Osteocyte (in vitro differentiated cells): ENCODE measurements at regions not wholly inside any gene's neighbourhood (a gene's known extent, or its start where the extent isn't known, plus 50 kb on each side); places are given as distances from the start of the nearest gene placed in this dataset.

Experiments used
- DNase-seq: peaks from one replicate; pipeline ENCODE4 v3.0.0; 2021; ENCODE audit warnings: mixed read lengths; ENCODE audit not compliant: unreplicated experiment; ENCODE audit errors: extremely low spot score
- H3K27ac Mint-ChIP-seq: one replicate; pipeline ENCODE4 v1.8.0; 2021; ENCODE audit warnings: mild to moderate bottlenecking, mixed read lengths; ENCODE audit not compliant: unreplicated experiment
- H3K27me3 Mint-ChIP-seq: one replicate; pipeline ENCODE4 v1.8.0; 2021; ENCODE audit warnings: mixed read lengths; ENCODE audit not compliant: unreplicated experiment
- H3K36me3 Mint-ChIP-seq: one replicate; pipeline ENCODE4 v1.8.0; 2021; ENCODE audit warnings: mixed read lengths; ENCODE audit not compliant: unreplicated experiment
- H3K4me1 Mint-ChIP-seq: one replicate; pipeline ENCODE4 v1.8.0; 2021; ENCODE audit warnings: mixed read lengths; ENCODE audit not compliant: unreplicated experiment
- H3K4me3 Mint-ChIP-seq: one replicate; pipeline ENCODE4 v1.8.0; 2021; ENCODE audit warnings: mild to moderate bottlenecking, moderate library complexity, mixed read lengths; ENCODE audit not compliant: unreplicated experiment
- H3K9me3 Mint-ChIP-seq: one replicate; pipeline ENCODE4 v1.8.0; 2021; ENCODE audit warnings: mixed read lengths; ENCODE audit not compliant: unreplicated experiment
- CTCF ChIP-seq: fragments of 200-600 bp; sonication (generic); IDR thresholded peaks from 2 replicates; pipeline ENCODE4 v1.5.0; 2021; ENCODE audit warnings: antibody characterized with exemption, mild to moderate bottlenecking, moderate library complexity

- no peaks in the 10 kb centered on the region for H3K36me3 Mint-ChIP-seq
These were observed 150.9 kb downstream of the TBX5 start for GRCh38 chr12:114254998-114255397.

GRCh38 chr12:114253976-114254778 lies 151.8 kb downstream of the TBX5 start:
- peaks cover 58% of the 10 kb centered on the region for H3K9me3 Mint-ChIP-seq
- no peak for TF ChIP-seq CTCF
- H3K27me3 Mint-ChIP-seq = no peaks in the 10 kb centered on the region
- H3K36me3 Mint-ChIP-seq = no peaks in the 10 kb centered on the region
- H3K4me1 Mint-ChIP-seq = no peaks in the 10 kb centered on the region
- H3K27ac Mint-ChIP-seq = no peak overlapping the region
- DNase-seq = no peak
- H3K4me3 Mint-ChIP-seq = no peak overlapping the region

More at GRCh38 chr12:114254998-114255397, 150.9 kb downstream of the TBX5 start:
- Mint-ChIP-seq H3K27me3 (no peaks in the 10 kb centered on the region), H3K9me3 (peaks cover 56% of the 10 kb centered on the region), H3K4me3 (no peak overlapping the region), H3K4me1 (no peaks in the 10 kb centered on the region), H3K27ac (no peak overlapping the region)
- no peak for DNase-seq
- no peak for TF ChIP-seq CTCF

- no peaks in the 10 kb centered on the region for H3K27me3 Mint-ChIP-seq
- no peak for DNase-seq
- no peak overlapping the region for H3K4me3 Mint-ChIP-seq
- no peaks in the 10 kb centered on the region for H3K4me1 Mint-ChIP-seq
- peaks cover 43% of the 10 kb centered on the region for H3K9me3 Mint-ChIP-seq
- H3K36me3 Mint-ChIP-seq = no peaks in the 10 kb centered on the region
- no peak overlapping the region for H3K27ac Mint-ChIP-seq
- TF ChIP-seq CTCF = no peak
These were observed 157.4 kb downstream of the TBX5 start for GRCh38 chr12:114248527-114248926.

GRCh38 chr12:114245555-114245954 lies 160.4 kb downstream of the TBX5 start:
- no peaks in the 10 kb centered on the region for H3K27me3 Mint-ChIP-seq
- H3K4me1 Mint-ChIP-seq = no peaks in the 10 kb centered on the region
- H3K4me3 Mint-ChIP-seq = no peak overlapping the region
- no peak for DNase-seq
- H3K9me3 Mint-ChIP-seq = peaks cover 45% of the 10 kb centered on the region
- no peaks in the 10 kb centered on the region for H3K36me3 Mint-ChIP-seq
- no peak for TF ChIP-seq CTCF
- H3K27ac Mint-ChIP-seq = no peak overlapping the region

DNA sequence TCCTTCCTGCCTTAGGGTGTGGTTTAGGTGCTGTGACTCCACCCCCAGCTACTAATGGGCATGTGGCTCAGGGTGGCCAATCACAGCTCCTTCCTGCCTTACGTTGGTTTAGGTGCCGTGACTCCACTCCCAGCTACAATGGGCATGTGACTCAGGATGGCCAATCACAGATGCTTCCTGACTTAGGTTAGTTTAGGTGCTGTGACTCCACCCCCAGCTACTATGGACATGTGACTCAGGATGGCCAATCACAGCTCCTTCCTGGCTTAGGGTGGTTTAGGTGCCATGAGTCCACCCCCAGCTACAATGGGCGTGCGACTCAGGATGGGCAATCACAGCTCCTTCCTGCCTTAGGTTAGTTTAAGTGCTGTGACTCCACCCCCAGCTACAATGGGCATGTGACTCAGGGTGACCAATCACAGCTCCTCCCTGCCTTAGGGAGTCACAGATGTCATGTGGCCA lies 163.9 kb downstream of the TBX5 start:
- no peak for DNase-seq
- Mint-ChIP-seq H3K36me3 (no peaks in the 10 kb centered on the region), H3K27ac (no peak overlapping the region), H3K27me3 (no peaks in the 10 kb centered on the region), H3K4me3 (no peak overlapping the region), H3K9me3 (peaks cover 47% of the 10 kb centered on the region), H3K4me1 (no peaks in the 10 kb centered on the region)
- no peak for TF ChIP-seq CTCF
